Pancreas (tissue), 10 donors: ENCODE measurements at regions not wholly inside any gene's neighbourhood (a gene's known extent, or its start where the extent isn't known, plus 50 kb on each side); places are given as distances from the start of the nearest gene placed in this dataset.

Experiments
- ATAC-seq, 4 donors: fragments of 200-7000 bp; cut with Tn5 transposase; one replicate each; pipeline versions ENCODE4 v1.8.0 to v1.9.1; 2020; ENCODE audit warnings: mild to moderate bottlenecking in 4 of 4, moderate library complexity in 4 of 4
- DNase-seq, 6 donors: peaks; one replicate each; pipeline ENCODE4 v3.0.0-alpha.2; 2020
- FAIRE-seq: peaks from 2 replicates; lab custom pipeline; 2012; peaks lifted over from hg19 to GRCh38; lab: Jason Lieb, UNC
- H3K27ac ChIP-seq, 4 donors: fragments of 200-600 bp; sonication (generic); 1 replicate in 3 of 4; 2 replicates in 1 of 4; pipeline versions ENCODE4 v1.5.0 to v1.8.0; 2020
- H3K27me3 ChIP-seq, 4 donors: fragments of 200-600 bp; one replicate each; pipeline ENCODE4 v1.8.0; 2021
- H3K36me3 ChIP-seq, 3 donors: fragments of 200-600 bp; sonication (generic) in 1 of 3; one replicate each; pipeline versions ENCODE4 v1.5.0 to v1.8.0; 2020 to 2021
- H3K4me1 ChIP-seq, 3 donors: fragments of 200-600 bp; one replicate each; pipeline ENCODE4 v1.8.0; 2021
- H3K4me3 ChIP-seq, 4 donors: fragments of 200-600 bp; sonication (generic) in 2 of 4; one replicate each; pipeline versions ENCODE4 v1.5.0 to v1.8.0; 2020 to 2021
- H3K9me3 ChIP-seq, 4 donors: fragments of 200-600 bp; one replicate each; pipeline ENCODE4 v1.8.0; 2021
- WGBS, 2 donors: extraction: QIAGEN DNeasy Blood & Tissue Kit; methylation state at CpG; one replicate each; pipeline ENCODE4 v1.1.7; 2013; 5-methylcytosine and 5-hydroxymethylcytosine counted together
- intact Hi-C, 3 donors: fragments of 100-400 bp; cut with DNase I; formaldehyde crosslinking; loops; one replicate each; pipeline versions ENCODE4 v1.11.1 to v1.14.2; 2022
- TF ChIP-seq, protein P1 (sequence below), 4 donors: fragments of 200-600 bp; sonication (generic) in 3 of 4; IDR thresholded peaks; one replicate each; pipeline versions ENCODE4 v1.5.0 to v1.8.0; 2021; ENCODE audit warnings: antibody characterized with exemption in 4 of 4
- donor health status: healthy with polysubstance abuse.
- donor health status: DM: no; HTN: no; CAD: no; lungs with moderate emphysema.
- donor health status: DM: no; HTN: no; CAD: no.
- donor health status: control.
- donor health status: control.
- donor health status: Bipolar disorder and iron deficiency.
- donor health status: DM: yes; HTN: yes; CAD: no.
- donor health status: DM: no; HTN: no; CAD: no.
- donor health status: DM: no; HTN: no; CAD: no.
- donor health status: DM: yes; HTN: yes; CAD: no.

DNA sequence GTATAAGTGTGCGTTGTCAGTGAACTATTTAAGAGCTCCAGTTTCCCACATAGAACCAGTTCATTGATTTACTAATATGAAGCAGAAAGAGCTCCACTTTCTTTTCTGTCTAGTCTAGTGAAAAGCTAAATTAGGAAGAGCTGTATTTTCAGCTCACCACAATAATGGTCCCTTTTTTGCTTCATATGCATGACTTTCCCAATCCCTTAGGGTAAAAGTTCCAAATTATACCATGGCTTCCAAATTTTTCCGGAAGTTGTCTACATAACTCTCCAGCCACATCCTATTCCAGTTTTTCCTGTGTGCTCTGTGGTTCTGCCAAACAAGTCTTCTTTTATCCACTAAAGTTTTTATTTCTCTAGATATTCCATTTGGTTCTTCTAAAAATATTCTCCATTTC, 685.2 kb downstream of the REEP3 start:
- no peaks in the 10 kb centered on the region for H3K4me1 ChIP-seq
- no peaks in the 10 kb centered on the region for H3K9me3 ChIP-seq
- H3K4me3 ChIP-seq, result no peak overlapping the region
- 82 to 88% methylated on average over 2 of the region's 2 CpGs for WGBS, 2 donors
- intact Hi-C loops, result no loop called here
- FAIRE-seq (no peak), DNase-seq (no peak), ATAC-seq (no peak)
- no peaks in the 10 kb centered on the region for H3K36me3 ChIP-seq
- H3K27ac ChIP-seq, result no peak overlapping the region
- TF ChIP-seq, protein P1, sequence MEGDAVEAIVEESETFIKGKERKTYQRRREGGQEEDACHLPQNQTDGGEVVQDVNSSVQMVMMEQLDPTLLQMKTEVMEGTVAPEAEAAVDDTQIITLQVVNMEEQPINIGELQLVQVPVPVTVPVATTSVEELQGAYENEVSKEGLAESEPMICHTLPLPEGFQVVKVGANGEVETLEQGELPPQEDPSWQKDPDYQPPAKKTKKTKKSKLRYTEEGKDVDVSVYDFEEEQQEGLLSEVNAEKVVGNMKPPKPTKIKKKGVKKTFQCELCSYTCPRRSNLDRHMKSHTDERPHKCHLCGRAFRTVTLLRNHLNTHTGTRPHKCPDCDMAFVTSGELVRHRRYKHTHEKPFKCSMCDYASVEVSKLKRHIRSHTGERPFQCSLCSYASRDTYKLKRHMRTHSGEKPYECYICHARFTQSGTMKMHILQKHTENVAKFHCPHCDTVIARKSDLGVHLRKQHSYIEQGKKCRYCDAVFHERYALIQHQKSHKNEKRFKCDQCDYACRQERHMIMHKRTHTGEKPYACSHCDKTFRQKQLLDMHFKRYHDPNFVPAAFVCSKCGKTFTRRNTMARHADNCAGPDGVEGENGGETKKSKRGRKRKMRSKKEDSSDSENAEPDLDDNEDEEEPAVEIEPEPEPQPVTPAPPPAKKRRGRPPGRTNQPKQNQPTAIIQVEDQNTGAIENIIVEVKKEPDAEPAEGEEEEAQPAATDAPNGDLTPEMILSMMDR (IDR thresholded peaks at IDR 0.05), result no peak
- no peaks in the 10 kb centered on the region for H3K27me3 ChIP-seq

DNA sequence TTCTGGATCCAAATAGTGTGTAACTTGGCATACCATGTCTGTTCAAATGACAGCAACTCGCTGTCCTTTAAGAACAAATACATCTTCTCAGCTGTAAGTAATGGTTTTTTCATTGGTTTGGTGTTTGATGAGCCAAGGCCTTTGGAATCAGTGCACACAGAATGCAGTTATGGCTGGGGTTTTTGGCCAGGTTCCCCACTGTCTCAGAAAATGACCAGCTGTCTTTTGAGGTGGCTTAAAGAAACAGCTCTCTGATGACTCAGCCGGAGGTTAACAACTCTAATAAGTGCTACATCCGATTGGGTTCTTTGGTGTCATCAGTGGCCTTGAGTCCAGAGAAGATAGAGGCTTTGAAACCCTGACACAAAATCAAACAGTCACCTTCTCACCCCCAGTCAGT, 688.4 kb downstream of the REEP3 start:
- FAIRE-seq (no peak), ATAC-seq (peak in 1 of 4 donors; percentile 39), DNase-seq (no peak)
- no peaks in the 10 kb centered on the region for H3K9me3 ChIP-seq
- H3K27ac ChIP-seq, result no peak overlapping the region
- TF ChIP-seq, protein P1 (IDR thresholded peaks at IDR 0.05), result no peak
- H3K27me3 ChIP-seq, result no peaks in the 10 kb centered on the region
- WGBS, 2 donors, result 39 to 40% methylated on average over 3 of the region's 3 CpGs
- intact Hi-C loops, result no loop called here
- no peaks in the 10 kb centered on the region for H3K4me1 ChIP-seq
- H3K36me3 ChIP-seq, result no peaks in the 10 kb centered on the region
- H3K4me3 ChIP-seq, result no peak overlapping the region

DNA sequence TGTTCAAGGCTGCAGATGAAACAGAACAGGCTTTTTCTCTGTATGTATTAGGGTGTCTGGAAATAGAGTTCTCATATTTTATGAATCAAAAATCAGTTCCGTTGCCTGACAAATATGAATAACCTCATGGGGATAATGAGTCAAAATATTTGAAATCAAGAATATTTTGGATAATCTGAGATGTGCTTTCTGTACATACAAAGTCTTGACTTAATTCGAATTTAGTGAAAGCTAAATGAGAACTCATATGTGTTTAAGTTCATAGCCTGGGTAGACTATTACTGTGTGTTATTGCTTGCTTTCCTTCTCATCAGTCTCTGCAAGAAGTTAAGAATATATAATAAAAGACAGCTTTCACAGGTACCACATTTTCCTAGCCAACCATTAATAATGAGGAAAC, 689.0 kb downstream of the REEP3 start:
- intact Hi-C loops, result no loop called here
- ATAC-seq, result no peak
- Histone ChIP-seq H3K4me1 (no peaks in the 10 kb centered on the region), H3K9me3 (no peaks in the 10 kb centered on the region), H3K27ac (no peak overlapping the region), H3K4me3 (no peak overlapping the region), H3K27me3 (no peaks in the 10 kb centered on the region), H3K36me3 (no peaks in the 10 kb centered on the region)
- no peak for FAIRE-seq
- WGBS, 2 donors, result 55 to 72% methylated on average over 2 of the region's 2 CpGs
- TF ChIP-seq, protein P1 (IDR thresholded peaks at IDR 0.05), result no peak
- no peak for DNase-seq

DNA sequence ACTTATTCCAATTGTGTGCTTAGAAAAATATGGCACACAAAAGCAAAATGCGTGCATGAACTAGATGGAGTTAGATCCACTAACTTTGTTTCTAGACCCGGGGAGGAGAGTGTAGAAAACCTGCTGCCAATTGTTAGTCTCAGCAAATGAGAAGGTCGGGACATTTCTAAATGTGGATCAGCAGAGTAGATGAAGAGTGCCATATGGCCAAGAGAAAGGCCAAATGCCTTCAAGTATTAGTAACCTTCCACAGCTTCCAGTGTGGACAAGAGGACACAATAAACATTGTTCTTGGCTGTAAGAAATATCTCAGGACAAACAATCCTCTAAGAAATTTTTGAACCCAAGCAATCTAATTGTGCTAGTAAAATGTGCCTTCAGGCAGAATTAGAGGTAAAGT, 690.3 kb downstream of the REEP3 start:
- no peak for DNase-seq
- no peak for ATAC-seq
- intact Hi-C loops, result no loop called here
- no peaks in the 10 kb centered on the region for H3K27me3 ChIP-seq
- TF ChIP-seq, protein P1 (IDR thresholded peaks at IDR 0.05), result no peak
- no peak overlapping the region for H3K27ac ChIP-seq
- H3K4me1 ChIP-seq, result no peaks in the 10 kb centered on the region
- no peak overlapping the region for H3K4me3 ChIP-seq
- WGBS, 2 donors, result 63 to 77% methylated on average over 3 of the region's 3 CpGs
- no peak for FAIRE-seq
- no peaks in the 10 kb centered on the region for H3K36me3 ChIP-seq
- no peaks in the 10 kb centered on the region for H3K9me3 ChIP-seq

DNA sequence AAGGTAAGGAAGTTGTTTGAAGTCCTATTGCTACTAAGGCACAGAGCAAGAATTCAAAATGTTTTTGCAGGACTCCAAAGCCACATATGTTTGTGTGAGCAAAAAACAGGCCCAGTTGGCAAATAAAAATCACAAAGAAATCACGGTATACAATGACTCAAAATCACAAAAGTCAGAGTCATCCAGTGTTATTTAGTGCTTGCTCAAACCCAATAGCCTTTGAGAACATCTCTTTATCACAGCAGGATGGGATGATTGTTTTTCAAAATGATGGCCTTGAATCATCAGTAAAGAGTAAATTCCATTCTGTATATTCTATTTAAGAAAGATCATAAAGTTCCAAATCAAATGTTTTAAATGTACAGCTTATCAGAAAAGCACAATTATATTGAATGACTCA, 693.9 kb downstream of the REEP3 start:
- TF ChIP-seq, protein P1 (IDR thresholded peaks at IDR 0.05), result no peak
- DNase-seq, result no peak
- Histone ChIP-seq H3K27ac (no peak overlapping the region), H3K9me3 (no peaks in the 10 kb centered on the region), H3K4me3 (no peak overlapping the region), H3K27me3 (no peaks in the 10 kb centered on the region), H3K4me1 (no peaks in the 10 kb centered on the region), H3K36me3 (no peaks in the 10 kb centered on the region)
- 58 to 69% methylated on average over 1 of the region's 1 CpG for WGBS, 2 donors
- no peak for ATAC-seq
- FAIRE-seq, result no peak
- intact Hi-C loops, result no loop called here
